Stimulated activated CD8-positive, alpha-beta memory T cell treated with anti-CD3 and anti-CD28 coated beads, Interleukin-7, amount 100 ng/mL, for 4 hours (primary cell): ENCODE measurements at regions not wholly inside any gene's neighbourhood (a gene's known extent, or its start where the extent isn't known, plus 50 kb on each side); places are given as distances from the start of the nearest gene placed in this dataset.

ENCODE experiments used
- DNase-seq, 2 donors: peaks; one replicate each; pipeline ENCODE4 v3.0.0-alpha.2; 2020; ENCODE audit warnings: low read depth in 2 of 2

GRCh38 chr10:36177071-36177470 lies 535.0 kb upstream of the FZD8 start:
- DNase-seq = no peak

- DNase-seq = no peak
Observed at GRCh38 chr10:36175954-36176353, 533.9 kb upstream of the FZD8 start.

DNA sequence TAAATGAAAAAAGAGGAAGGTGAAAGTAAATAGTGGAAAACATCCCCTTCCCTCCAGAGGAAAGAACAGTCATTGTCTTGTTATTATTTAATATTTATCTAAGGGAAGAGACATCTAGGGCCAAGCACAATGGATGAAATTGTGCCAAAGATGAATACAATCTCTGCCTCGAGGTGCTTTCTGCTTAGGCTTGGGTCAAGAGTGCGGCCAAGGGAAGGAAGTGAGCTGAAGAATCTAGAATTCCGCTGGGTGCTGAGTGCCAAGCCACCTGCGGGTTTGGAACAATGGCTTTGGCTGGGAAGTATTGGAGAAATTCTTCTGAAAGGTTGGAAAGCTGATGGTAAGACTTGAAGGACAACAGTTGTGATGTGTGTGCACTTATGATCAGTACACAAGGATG lies 531.3 kb upstream of the FZD8 start:
- DNase-seq = no peak

GRCh38 chr10:36171953-36172940 lies 530.2 kb upstream of the FZD8 start:
- DNase-seq = no peak

- DNase-seq = no peak
Observed at GRCh38 chr10:36171556-36171952, 529.5 kb upstream of the FZD8 start.

GRCh38 chr10:36170943-36171501 lies 528.9 kb upstream of the FZD8 start:
- DNase-seq = no peak

DNA sequence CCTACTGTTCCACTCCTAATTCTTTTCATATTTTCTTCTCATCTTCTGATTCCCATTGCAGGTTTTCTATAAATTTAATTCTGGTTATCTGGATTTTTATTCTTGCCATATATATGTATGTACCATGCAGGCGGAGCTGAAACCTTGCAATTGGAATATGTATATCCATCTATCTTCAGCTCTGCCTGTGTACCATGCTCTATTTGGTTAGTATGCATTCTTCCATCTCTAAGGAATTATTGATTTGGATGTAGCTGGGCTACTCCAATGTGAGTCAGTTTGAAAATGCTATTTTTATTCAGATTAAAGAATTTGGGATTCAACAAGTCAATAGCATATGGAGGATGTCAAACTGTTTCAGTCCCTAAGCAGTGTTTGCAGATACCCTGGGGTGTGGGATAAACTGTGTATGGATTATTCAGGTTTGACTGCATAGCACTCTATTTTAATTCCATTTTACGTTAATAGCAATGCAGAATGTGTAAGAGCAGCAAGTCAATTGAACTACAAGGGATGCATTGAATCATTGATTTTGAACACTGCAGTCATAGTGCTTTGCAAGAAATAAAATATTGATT lies 528.1 kb upstream of the FZD8 start:
- DNase-seq = no peak

DNA sequence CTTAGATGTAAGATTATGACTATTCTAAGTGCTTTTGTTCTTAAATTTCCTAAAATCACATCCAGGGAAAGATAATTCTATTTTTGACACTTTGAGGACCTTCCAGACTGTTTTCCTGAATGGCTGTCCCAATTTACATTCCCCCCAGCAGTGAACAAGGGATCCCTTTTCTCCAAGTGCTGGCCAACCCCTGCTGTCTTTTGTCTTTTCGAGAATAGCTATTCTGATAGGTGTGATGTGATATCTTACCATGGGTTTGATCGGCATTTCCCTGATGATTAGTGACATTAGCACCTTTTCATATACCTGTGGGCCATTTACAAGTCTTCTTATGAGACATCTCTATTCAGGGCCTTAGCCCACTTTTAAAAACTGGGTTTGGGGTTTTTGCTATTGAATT lies 526.7 kb upstream of the FZD8 start:
- DNase-seq = no peak

DNA sequence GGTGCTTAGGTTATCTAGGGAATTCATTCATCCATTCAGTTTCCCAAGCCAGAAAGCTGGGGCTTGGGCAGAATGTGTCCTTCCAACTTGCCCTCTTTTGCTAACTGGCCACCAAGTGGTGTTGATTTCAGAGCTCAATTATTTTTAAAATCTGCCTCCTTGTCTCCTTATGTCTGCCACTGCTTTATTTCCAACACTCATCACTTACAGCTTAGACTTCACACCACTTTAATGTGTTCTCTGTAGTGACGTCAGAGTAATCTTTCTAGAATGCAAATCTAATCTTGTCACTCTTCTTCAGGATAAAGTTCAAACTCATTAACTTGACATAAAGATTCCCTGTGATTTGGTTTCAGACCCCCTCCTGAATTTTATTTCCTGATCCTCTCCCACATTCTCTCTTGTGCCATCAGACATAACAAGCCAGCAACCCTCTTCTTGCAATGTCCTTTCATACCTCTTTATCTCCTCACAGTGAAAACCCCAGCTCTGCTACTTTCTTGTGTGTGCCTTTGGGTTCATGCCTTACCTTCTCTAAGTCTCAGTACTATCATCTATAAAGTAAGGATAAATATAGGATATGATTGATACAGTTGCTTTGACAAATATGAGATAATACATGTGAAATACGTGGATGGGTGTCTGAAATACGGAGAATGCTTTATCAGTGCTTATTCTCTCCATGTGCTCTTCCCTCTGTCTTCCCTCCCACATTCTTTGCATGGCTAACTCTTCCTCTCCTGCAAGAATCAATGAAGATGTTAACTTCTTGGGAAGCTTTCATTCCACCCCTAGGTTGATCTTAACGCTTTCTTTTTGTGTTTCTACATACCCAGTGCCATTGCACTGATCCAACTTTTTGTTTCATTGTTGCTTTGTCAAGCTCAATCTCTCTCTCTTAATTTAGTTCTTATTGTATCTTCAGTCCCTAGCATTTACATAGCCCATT lies 522.7 kb upstream of the FZD8 start:
- no peak for DNase-seq

- no peak for DNase-seq
Observed at GRCh38 chr10:36163827-36164226, 521.7 kb upstream of the FZD8 start.

- no peak for DNase-seq
Observed at GRCh38 chr10:36157486-36157885, 515.4 kb upstream of the FZD8 start.

GRCh38 chr10:36148207-36148606 lies 506.1 kb upstream of the FZD8 start:
- no peak for DNase-seq

DNA sequence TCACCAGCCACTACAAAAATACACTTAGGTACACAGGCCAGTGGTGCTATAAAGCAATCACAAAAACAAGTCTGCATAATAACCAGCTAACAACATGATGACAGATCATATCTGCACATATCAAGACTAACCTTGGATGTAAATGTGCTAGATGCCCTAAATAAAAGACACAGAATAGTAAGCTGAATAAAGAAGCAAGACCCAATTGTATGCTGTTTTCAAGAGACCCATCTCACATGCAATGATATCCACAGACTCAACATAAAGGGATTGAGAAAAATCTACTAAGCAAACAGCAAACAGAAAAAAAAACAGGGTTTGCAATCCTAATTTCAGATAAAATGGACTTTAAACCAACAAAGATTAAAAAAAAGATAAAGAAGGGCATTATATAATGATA lies 505.4 kb upstream of the FZD8 start:
- no peak for DNase-seq

DNA sequence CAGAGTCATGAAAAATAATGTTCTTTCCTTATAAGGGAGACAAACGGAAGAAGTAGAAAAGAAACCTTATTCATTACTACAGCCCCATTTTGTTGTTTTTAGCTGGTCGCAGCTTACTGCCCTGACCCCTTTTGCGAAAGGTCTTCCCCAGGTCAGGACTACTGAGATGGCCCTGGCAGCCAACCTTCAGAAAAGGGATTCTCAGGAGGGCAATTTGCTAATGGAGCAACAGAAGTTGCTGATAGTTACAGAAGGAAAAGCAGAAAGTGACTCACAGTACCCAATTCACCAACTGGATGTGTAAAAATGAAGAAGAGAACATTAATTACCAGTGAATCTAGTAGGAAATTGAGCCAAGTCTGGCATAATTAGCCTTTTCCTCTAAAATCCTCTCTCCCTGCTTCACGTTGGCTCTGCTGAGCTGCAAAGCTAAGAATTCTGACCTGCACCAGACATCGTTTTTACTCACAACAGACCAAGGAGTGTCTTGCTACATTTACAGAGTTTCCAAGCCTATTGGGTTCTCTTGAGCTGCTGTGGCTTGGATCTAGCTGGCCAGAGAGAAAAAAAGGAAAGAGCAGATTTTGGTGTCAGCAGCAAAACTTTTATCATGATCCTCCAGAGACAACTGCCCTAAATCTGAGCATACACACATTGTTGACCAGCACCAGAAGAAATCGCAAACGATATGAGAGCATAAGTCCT lies 499.9 kb upstream of the FZD8 start:
- DNase-seq = no peak

- DNase-seq = no peak
Observed at GRCh38 chr10:36129051-36129450, 487.0 kb upstream of the FZD8 start.

DNA sequence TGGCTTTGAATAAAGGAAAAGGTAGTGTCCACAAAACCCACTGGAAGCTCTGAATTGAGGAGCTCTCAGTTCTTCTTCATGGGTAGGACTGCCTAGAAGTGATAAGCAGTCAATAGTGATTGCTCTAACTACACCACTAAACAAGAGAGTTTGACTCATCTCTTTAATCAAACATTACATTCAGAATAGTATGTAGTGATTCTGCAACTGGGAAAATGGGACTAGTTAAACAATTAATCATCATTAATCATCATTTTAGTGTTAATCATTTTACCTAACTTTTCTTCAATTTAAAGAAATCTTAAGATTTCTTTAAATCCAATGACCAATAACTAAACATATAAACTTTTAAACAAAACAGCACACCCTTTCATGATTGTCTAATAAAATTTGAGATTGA lies 484.0 kb upstream of the FZD8 start:
- DNase-seq = no peak

- DNase-seq = no peak
Observed at GRCh38 chr10:36119455-36119854, 477.4 kb upstream of the FZD8 start.

DNA sequence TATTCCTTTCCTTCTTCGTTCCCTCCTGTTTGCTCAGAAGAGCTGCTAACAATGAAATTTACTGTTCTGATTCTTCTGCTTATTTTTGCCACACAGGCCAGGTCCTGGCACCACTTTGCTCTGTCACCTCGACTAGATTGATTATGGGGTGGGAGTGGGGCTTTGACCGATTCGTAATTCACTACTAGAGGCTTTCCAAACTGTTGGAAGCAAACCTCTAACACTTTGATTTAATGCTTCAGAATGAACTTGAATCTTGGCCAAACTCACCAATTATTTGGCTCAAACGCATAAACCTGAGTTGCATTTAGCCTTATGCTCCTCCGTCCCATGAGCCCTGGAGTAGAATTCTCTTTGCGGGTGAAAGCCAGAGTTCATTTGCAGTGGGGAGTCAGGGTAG lies 476.2 kb upstream of the FZD8 start:
- DNase-seq = no peak

DNA sequence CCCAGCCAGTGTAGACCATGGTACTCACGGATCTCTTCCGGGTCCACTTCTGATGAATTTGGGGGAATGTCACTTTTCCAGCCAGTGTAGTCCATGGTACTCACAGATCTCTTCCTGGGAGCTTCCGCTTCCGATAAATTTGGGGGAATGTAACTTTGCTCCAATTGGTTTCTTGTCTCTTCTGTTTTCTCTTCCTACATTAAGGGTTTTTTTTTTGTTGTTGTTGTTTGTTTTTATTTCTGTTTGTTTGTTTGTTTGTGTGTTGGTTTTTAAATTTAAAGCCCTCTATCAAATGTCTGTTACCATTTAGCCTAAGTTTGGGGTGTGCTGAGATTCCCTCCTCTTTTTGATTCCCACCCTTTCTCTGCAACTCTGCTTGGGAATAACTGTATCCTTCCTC lies 475.8 kb upstream of the FZD8 start:
- DNase-seq = no peak

DNA sequence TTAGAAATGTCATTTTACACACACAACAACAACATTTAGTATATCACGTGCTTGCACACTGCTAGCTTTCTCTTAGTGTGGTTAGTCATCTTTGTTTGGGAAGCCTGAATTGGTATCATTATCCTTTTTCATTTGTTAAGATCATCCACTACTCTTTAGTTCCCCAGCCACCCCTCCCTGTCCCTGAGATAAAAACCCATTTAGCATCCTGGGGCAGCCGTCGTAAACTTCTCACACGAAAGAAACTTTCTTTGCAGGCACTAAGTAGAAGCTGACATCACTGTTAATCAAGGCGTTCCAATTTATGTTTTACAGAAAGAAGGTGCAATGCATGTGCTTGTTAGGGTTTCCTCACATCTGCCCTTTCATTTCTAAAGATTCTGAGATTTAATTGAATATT lies 475.1 kb upstream of the FZD8 start:
- DNase-seq = no peak

GRCh38 chr10:36116731-36117130 lies 474.6 kb upstream of the FZD8 start:
- no peak for DNase-seq
